ENCODE measurements at regions not wholly inside any gene's neighbourhood (a gene's known extent, or its start where the extent isn't known, plus 50 kb on each side); places are given as distances from the start of the nearest gene placed in this dataset.

DNA sequence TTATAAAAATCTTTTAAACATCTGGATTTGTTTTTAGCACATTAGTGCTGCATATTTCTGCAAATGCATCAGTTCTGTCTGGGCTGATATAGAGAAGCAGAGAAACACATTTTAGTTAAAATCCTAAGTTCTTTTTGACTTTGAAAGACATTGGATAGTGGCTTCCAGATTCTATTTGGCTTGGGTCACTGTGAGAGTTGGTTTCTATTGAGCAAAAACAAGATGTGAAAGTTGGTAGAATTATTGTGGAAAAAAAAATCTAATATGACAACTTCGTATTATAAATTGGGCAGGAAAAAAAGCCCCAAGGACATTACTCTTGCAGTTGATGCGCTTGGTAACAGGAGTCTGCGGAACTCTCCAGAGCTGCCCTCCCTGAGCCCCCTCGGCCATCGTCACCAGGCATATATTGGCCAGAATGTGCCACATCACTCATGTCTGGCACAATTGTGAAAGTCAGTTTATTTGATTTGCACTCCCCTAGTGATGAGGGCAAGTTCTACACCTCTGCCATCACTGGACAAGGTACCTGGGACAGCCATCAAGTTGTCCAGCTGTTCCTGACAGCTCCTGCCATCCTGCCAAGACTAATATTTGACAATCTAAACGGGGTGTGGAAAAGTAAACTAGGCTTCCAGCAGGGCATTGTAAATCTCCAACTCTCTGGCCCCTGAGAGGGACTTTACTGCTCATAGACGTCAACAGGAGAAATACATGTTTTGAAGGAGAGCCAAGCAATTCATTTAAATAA lies 334.5 kb downstream of the TENT4A start:
- WGBS (ENCODE audit: insufficient coverage) = 81% methylated on average over 5 of the region's 7 CpGs
- no peak overlapping the region for H3K4me3 ChIP-seq (ENCODE audit: control extremely low read depth in 1 of 5, extremely low read depth in 1 of 5, insufficient read depth in 1 of 5, low read depth in 2 of 5, low read length in 4 of 5)
- Mint-ChIP-seq H3K4me1 (no peaks in the 10 kb centered on the region), H3K27ac (no peak overlapping the region), H3K27me3 (no peaks in the 10 kb centered on the region), H3K4me3 (no peak overlapping the region), H3K9me3 (ENCODE audit: insufficient read depth) (no peaks in the 10 kb centered on the region)
- CTCF ChIA-PET = no interaction called here
- DNase-seq (no peak), ATAC-seq (ENCODE audit: low read depth) (no peak)
- H3K27me3 ChIP-seq (replicated peaks in 1 of 4; ENCODE audit: control extremely low read depth in 1 of 4, control insufficient read depth in 3 of 4, insufficient read depth in 4 of 4, low read length in 3 of 4) = no peaks in the 10 kb centered on the region
- no peak overlapping the region for H3K27ac ChIP-seq (ENCODE audit: low read length in 2 of 2)
- no peak overlapping the region for H3K9ac ChIP-seq (ENCODE audit: low read length)
- H3K4me2 ChIP-seq (replicated peaks; ENCODE audit: low read depth, low read length, poor library complexity, severe bottlenecking) = no peak overlapping the region
- no peaks in the 10 kb centered on the region for H3K36me3 ChIP-seq (replicated peaks in 1 of 2; ENCODE audit: control extremely low read depth in 1 of 2, control insufficient read depth in 1 of 2, extremely low read depth in 1 of 2, insufficient read depth in 2 of 2, low read length in 1 of 2)
- POLR2A ChIA-PET = no interaction called here
- H3K4me1 ChIP-seq (ENCODE audit: control insufficient read depth in 2 of 2, insufficient read depth in 2 of 2, low read length in 2 of 2) = no peaks in the 10 kb centered on the region
- TF ChIP-seq EZH2 (IDR thresholded peaks at IDR 0.05; ENCODE audit: borderline replicate concordance, insufficient read depth, low read depth, low read length, poor library complexity, severe bottlenecking) = no peak
- TF ChIP-seq, protein P1, sequence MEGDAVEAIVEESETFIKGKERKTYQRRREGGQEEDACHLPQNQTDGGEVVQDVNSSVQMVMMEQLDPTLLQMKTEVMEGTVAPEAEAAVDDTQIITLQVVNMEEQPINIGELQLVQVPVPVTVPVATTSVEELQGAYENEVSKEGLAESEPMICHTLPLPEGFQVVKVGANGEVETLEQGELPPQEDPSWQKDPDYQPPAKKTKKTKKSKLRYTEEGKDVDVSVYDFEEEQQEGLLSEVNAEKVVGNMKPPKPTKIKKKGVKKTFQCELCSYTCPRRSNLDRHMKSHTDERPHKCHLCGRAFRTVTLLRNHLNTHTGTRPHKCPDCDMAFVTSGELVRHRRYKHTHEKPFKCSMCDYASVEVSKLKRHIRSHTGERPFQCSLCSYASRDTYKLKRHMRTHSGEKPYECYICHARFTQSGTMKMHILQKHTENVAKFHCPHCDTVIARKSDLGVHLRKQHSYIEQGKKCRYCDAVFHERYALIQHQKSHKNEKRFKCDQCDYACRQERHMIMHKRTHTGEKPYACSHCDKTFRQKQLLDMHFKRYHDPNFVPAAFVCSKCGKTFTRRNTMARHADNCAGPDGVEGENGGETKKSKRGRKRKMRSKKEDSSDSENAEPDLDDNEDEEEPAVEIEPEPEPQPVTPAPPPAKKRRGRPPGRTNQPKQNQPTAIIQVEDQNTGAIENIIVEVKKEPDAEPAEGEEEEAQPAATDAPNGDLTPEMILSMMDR (IDR thresholded peaks at IDR 0.05) = no peak
- intact Hi-C loops (cut with micrococcal nuclease) = no loop called here
- H4K20me1 ChIP-seq (ENCODE audit: control insufficient read depth, insufficient read depth, low read length, poor library complexity, severe bottlenecking) = no peaks in the 10 kb centered on the region
- no peak overlapping the region for H2AFZ ChIP-seq (ENCODE audit: insufficient read depth, low read depth, low read length, poor library complexity, severe bottlenecking)
- H3K9me3 ChIP-seq (ENCODE audit: control extremely low read depth in 1 of 3, control insufficient read depth in 2 of 3, insufficient read depth in 1 of 3, low read length in 2 of 3) = no peaks in the 10 kb centered on the region
- no peaks in the 10 kb centered on the region for H3K79me2 ChIP-seq (ENCODE audit: control insufficient read depth, insufficient read depth, low read length)

DNA sequence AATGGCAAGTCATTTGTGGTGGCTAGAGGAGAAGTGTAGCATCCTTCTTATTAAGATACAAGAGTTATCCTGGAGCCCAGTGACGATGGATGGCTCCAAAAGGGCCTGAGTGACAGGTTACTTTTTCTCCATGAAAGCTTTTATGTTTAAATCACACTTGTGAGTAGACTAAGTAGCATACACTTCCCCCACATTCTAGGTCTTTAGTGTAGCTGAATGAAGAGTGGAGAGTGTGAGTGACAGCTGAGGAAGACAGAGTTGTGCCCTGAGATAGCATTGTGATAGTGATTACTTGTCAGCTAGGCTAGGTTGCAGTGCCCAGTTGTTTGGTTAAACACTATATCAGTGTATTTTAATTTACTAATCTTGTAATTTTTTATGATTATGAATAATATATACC lies 337.8 kb downstream of the TENT4A start:
- intact Hi-C loops (cut with micrococcal nuclease) = no loop called here

More for the DNA sequence above, 337.8 kb downstream of the TENT4A start:
- ATAC-seq (ENCODE audit: low read depth) (no peak), DNase-seq (no peak)
- TF ChIP-seq EZH2 (IDR thresholded peaks at IDR 0.05; ENCODE audit: borderline replicate concordance, insufficient read depth, low read depth, low read length, poor library complexity, severe bottlenecking) = no peak
- TF ChIP-seq, protein P1 (IDR thresholded peaks at IDR 0.05) = no peak
- Histone ChIP-seq H3K4me2 (replicated peaks; ENCODE audit: low read depth, low read length, poor library complexity, severe bottlenecking) (no peak overlapping the region), H4K20me1 (ENCODE audit: control insufficient read depth, insufficient read depth, low read length, poor library complexity, severe bottlenecking) (no peaks in the 10 kb centered on the region), H3K9me3 (ENCODE audit: control extremely low read depth in 1 of 3, control insufficient read depth in 2 of 3, insufficient read depth in 1 of 3, low read length in 2 of 3) (no peaks in the 10 kb centered on the region), H3K27ac (ENCODE audit: low read length in 2 of 2) (no peak overlapping the region), H3K4me3 (ENCODE audit: control extremely low read depth in 1 of 5, extremely low read depth in 1 of 5, insufficient read depth in 1 of 5, low read depth in 2 of 5, low read length in 4 of 5) (no peak overlapping the region), H3K27me3 (replicated peaks in 1 of 4; ENCODE audit: control extremely low read depth in 1 of 4, control insufficient read depth in 3 of 4, insufficient read depth in 4 of 4, low read length in 3 of 4) (no peaks in the 10 kb centered on the region), H3K4me1 (ENCODE audit: control insufficient read depth in 2 of 2, insufficient read depth in 2 of 2, low read length in 2 of 2) (no peaks in the 10 kb centered on the region), H3K36me3 (replicated peaks in 1 of 2; ENCODE audit: control extremely low read depth in 1 of 2, control insufficient read depth in 1 of 2, extremely low read depth in 1 of 2, insufficient read depth in 2 of 2, low read length in 1 of 2) (no peaks in the 10 kb centered on the region), H2AFZ (ENCODE audit: insufficient read depth, low read depth, low read length, poor library complexity, severe bottlenecking) (no peak overlapping the region), H3K79me2 (ENCODE audit: control insufficient read depth, insufficient read depth, low read length) (no peaks in the 10 kb centered on the region), H3K9ac (ENCODE audit: low read length) (no peak overlapping the region)
- Mint-ChIP-seq H3K9me3 (ENCODE audit: insufficient read depth) (no peaks in the 10 kb centered on the region), H3K27me3 (no peaks in the 10 kb centered on the region), H3K27ac (no peak overlapping the region), H3K4me1 (no peaks in the 10 kb centered on the region), H3K4me3 (no peak overlapping the region)
- ChIA-PET POLR2A (no interaction called here), CTCF (no interaction called here)
- WGBS (ENCODE audit: insufficient coverage) = no CpG with 5 or more reads among the region's 1 CpG
